Sciatic nerve (tissue), 2 donors: ENCODE measurements at regions not wholly inside any gene's neighbourhood (a gene's known extent, or its start where the extent isn't known, plus 50 kb on each side); places are given as distances from the start of the nearest gene placed in this dataset.
A peak's percentile ranks its signal among the peaks of the same experiment; 100 is the strongest.
"Not testable (repeated sequence)": the region's sequence is repeated elsewhere in the genome, so short reads cannot be mapped to it uniquely, and the experiment has no call there.

ENCODE experiments used
- ATAC-seq: fragments of 200-7000 bp; cut with Tn5 transposase; one replicate; pipeline ENCODE4 v1.9.1; 2020; ENCODE audit warnings: mild to moderate bottlenecking, moderate library complexity
- DNase-seq: peaks from one replicate; pipeline ENCODE4 v3.0.0-alpha.2; 2020; ENCODE audit warnings: low spot score
- intact Hi-C: fragments of 100-400 bp; cut with DNase I; formaldehyde crosslinking; loops from one replicate; pipeline ENCODE4 v1.14.2; 2022
- donor health status: DM: no; HTN: no; CAD: no.
- donor health status: DM: no; HTN: no; CAD: no.

- intact Hi-C loops = no loop called here
- ATAC-seq (no peak), DNase-seq (no peak)
Observed at GRCh38 chr2:221961561-221961960, 337.2 kb downstream of the PAX3 start.

- ATAC-seq (no peak), DNase-seq (no peak)
- intact Hi-C loops = no loop called here
Observed at GRCh38 chr2:221958224-221958623, 340.6 kb downstream of the PAX3 start.

- intact Hi-C loops = loop anchor here (5.0 kb wide), 1 partner anchor 1679 kb away; no protein-coding TSS in a partner anchor
- ATAC-seq (no peak), DNase-seq (no peak)
Observed at GRCh38 chr2:221948076-221948475, 350.7 kb downstream of the PAX3 start.

- intact Hi-C loops, ATAC-seq, DNase-seq: not testable (repeated sequence)
Observed at GRCh38 chr2:221944452-221944851, 354.3 kb downstream of the PAX3 start.

- intact Hi-C loops = no loop called here
- no peak for DNase-seq
Observed at GRCh38 chr2:221943076-221943810, 355.6 kb downstream of the PAX3 start.

GRCh38 chr2:221931251-221931991, 359.3 kb upstream of the EPHA4 start:
- DNase-seq (no peak), ATAC-seq (no peak)
- intact Hi-C loops = no loop called here

More at GRCh38 chr2:221943076-221943810, 355.6 kb downstream of the PAX3 start:
- ATAC-seq = peak; percentile 93

- no peak for ATAC-seq
- intact Hi-C loops = no loop called here
- no peak for DNase-seq
Observed at GRCh38 chr2:221929259-221929658, 357.2 kb upstream of the EPHA4 start.

- ATAC-seq = no peak
Observed at GRCh38 chr2:221926327-221926726, 354.2 kb upstream of the EPHA4 start.

GRCh38 chr2:221924576-221924975, 352.5 kb upstream of the EPHA4 start:
- ATAC-seq (peak; percentile 77), DNase-seq (no peak)
- intact Hi-C loops = no loop called here

More at GRCh38 chr2:221926327-221926726, 354.2 kb upstream of the EPHA4 start:
- no peak for DNase-seq
- intact Hi-C loops = no loop called here

- intact Hi-C loops = no loop called here
- ATAC-seq (no peak), DNase-seq (no peak)
Observed at GRCh38 chr2:221915926-221916325, 343.8 kb upstream of the EPHA4 start.

- ATAC-seq (no peak), DNase-seq (no peak)
- intact Hi-C loops = no loop called here
Observed at GRCh38 chr2:221914334-221914880, 342.3 kb upstream of the EPHA4 start.

GRCh38 chr2:221911890-221912289, 339.8 kb upstream of the EPHA4 start:
- ATAC-seq (no peak), DNase-seq (no peak)
- intact Hi-C loops = no loop called here

GRCh38 chr2:221911321-221911720, 339.2 kb upstream of the EPHA4 start:
- DNase-seq (no peak), ATAC-seq (no peak)
- intact Hi-C loops = no loop called here

- intact Hi-C loops = no loop called here
- ATAC-seq = no peak
- DNase-seq = no peak
Observed at GRCh38 chr2:221908518-221908917, 336.4 kb upstream of the EPHA4 start.

- ATAC-seq (no peak), DNase-seq (no peak)
- intact Hi-C loops = no loop called here
Observed at GRCh38 chr2:221897718-221898117, 325.6 kb upstream of the EPHA4 start.

- DNase-seq (no peak), ATAC-seq (peak; percentile 87)
- intact Hi-C loops = no loop called here
Observed at GRCh38 chr2:221896505-221897151, 324.5 kb upstream of the EPHA4 start.

- DNase-seq (no peak), ATAC-seq (peak; percentile 41)
Observed at GRCh38 chr2:221895366-221896121, 323.4 kb upstream of the EPHA4 start.

GRCh38 chr2:221893501-221893900, 321.4 kb upstream of the EPHA4 start:
- ATAC-seq (no peak), DNase-seq (no peak)
- intact Hi-C loops = no loop called here

More at GRCh38 chr2:221895366-221896121, 323.4 kb upstream of the EPHA4 start:
- intact Hi-C loops = no loop called here

GRCh38 chr2:221892006-221892405, 319.9 kb upstream of the EPHA4 start:
- intact Hi-C loops, DNase-seq, ATAC-seq: not testable (repeated sequence)
